Mesothelial cell of epicardium (in vitro differentiated cells): ENCODE measurements at regions not wholly inside any gene's neighbourhood (a gene's known extent, or its start where the extent isn't known, plus 50 kb on each side); places are given as distances from the start of the nearest gene placed in this dataset.

ENCODE experiments used
- DNase-seq, 2 experiments: peaks; one replicate each; pipeline ENCODE4 v3.0.0; 2021; ENCODE audit warnings: low spot score in 2 of 2; ENCODE audit not compliant: unreplicated experiment in 2 of 2
- H3K27ac Mint-ChIP-seq: 2 replicates; pipeline ENCODE4 v1.8.0; 2021; ENCODE audit warnings: mixed read lengths
- H3K27me3 Mint-ChIP-seq: 2 replicates; pipeline ENCODE4 v1.8.0; 2021; ENCODE audit warnings: low read depth, mixed read lengths
- H3K36me3 Mint-ChIP-seq: 2 replicates; pipeline ENCODE4 v1.8.0; 2021; ENCODE audit warnings: mixed read lengths
- H3K4me1 Mint-ChIP-seq: 2 replicates; pipeline ENCODE4 v1.8.0; 2021; ENCODE audit warnings: mixed read lengths
- H3K4me3 Mint-ChIP-seq: 2 replicates; pipeline ENCODE4 v1.8.0; 2021; ENCODE audit warnings: mild to moderate bottlenecking, moderate library complexity, mixed read lengths
- H3K9me3 Mint-ChIP-seq: 2 replicates; pipeline ENCODE4 v1.8.0; 2021; ENCODE audit warnings: mixed read lengths
- TF ChIP-seq, protein P1 (sequence below): fragments of 200-600 bp; sonication (generic); IDR thresholded peaks from one replicate; pipeline ENCODE4 v1.5.0; 2021; ENCODE audit warnings: antibody characterized with exemption; ENCODE audit not compliant: unreplicated experiment

GRCh38 chr12:3348055-3348454, 142.9 kb upstream of the PRMT8 start:
- Mint-ChIP-seq H3K27ac (no peak overlapping the region), H3K9me3 (no peaks in the 10 kb centered on the region), H3K36me3 (no peaks in the 10 kb centered on the region), H3K4me1 (no peaks in the 10 kb centered on the region), H3K27me3 (peaks cover 48% of the 10 kb centered on the region), H3K4me3 (no peak overlapping the region)
- TF ChIP-seq, protein P1, sequence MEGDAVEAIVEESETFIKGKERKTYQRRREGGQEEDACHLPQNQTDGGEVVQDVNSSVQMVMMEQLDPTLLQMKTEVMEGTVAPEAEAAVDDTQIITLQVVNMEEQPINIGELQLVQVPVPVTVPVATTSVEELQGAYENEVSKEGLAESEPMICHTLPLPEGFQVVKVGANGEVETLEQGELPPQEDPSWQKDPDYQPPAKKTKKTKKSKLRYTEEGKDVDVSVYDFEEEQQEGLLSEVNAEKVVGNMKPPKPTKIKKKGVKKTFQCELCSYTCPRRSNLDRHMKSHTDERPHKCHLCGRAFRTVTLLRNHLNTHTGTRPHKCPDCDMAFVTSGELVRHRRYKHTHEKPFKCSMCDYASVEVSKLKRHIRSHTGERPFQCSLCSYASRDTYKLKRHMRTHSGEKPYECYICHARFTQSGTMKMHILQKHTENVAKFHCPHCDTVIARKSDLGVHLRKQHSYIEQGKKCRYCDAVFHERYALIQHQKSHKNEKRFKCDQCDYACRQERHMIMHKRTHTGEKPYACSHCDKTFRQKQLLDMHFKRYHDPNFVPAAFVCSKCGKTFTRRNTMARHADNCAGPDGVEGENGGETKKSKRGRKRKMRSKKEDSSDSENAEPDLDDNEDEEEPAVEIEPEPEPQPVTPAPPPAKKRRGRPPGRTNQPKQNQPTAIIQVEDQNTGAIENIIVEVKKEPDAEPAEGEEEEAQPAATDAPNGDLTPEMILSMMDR = no peak
- DNase-seq = no peak

DNA sequence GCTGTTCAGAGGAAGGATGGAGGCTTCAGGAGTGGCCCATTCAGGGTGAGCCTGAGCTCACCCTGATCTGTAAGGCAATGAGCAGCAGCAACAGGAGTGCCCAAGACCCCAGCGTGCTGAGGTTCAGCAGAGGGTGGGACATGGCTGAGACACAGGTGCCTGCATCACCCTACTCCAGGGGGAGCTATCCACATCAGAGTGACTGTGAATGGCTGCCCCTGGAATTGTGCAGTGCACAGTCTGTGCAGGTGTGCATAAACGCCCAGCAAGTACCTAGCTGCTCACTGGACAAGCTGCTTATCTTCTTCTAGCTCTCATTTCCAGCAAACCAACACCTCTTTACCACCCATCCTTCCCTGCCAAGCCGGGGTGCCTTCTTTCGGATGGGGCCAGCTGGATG, 140.6 kb upstream of the PRMT8 start:
- Mint-ChIP-seq H3K27me3 (peaks cover 57% of the 10 kb centered on the region), H3K4me1 (no peaks in the 10 kb centered on the region), H3K36me3 (no peaks in the 10 kb centered on the region), H3K9me3 (no peaks in the 10 kb centered on the region), H3K27ac (no peak overlapping the region), H3K4me3 (no peak overlapping the region)
- no peak for DNase-seq
- TF ChIP-seq, protein P1 = no peak

DNA sequence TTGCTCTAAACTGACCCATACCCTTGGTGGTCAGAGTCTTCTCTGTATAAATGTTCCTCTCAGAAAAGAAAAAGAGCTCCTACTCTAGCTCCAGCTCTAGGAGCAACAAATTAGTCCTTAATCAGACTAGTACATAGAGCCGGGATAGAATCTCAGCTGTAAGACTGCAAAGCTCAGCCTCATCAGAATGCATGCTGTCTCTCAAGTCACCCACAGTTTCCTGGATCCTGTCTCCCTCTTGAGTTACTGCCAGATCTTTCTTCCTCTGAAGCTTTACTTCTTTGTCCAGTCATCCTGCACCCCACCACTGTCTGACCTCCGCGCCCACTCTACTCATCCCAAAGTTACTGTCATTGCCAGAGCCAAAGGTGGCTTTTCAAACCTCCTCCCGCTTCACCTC, 139.3 kb upstream of the PRMT8 start:
- no peaks in the 10 kb centered on the region for H3K4me1 Mint-ChIP-seq
- H3K9me3 Mint-ChIP-seq = no peaks in the 10 kb centered on the region
- TF ChIP-seq, protein P1 = no peak
- no peak overlapping the region for H3K27ac Mint-ChIP-seq
- peaks cover 65% of the 10 kb centered on the region for H3K27me3 Mint-ChIP-seq
- H3K4me3 Mint-ChIP-seq = no peak overlapping the region
- H3K36me3 Mint-ChIP-seq = no peaks in the 10 kb centered on the region
- DNase-seq = no peak

GRCh38 chr12:3352230-3352629, 138.8 kb upstream of the PRMT8 start:
- TF ChIP-seq, protein P1 = no peak
- no peaks in the 10 kb centered on the region for H3K4me1 Mint-ChIP-seq
- DNase-seq = no peak
- H3K27ac Mint-ChIP-seq = no peak overlapping the region
- no peak overlapping the region for H3K4me3 Mint-ChIP-seq
- H3K9me3 Mint-ChIP-seq = no peaks in the 10 kb centered on the region
- H3K27me3 Mint-ChIP-seq = peaks cover 64% of the 10 kb centered on the region
- no peaks in the 10 kb centered on the region for H3K36me3 Mint-ChIP-seq

- H3K27ac Mint-ChIP-seq = no peak overlapping the region
- no peak for DNase-seq
- H3K27me3 Mint-ChIP-seq = peaks cover 60% of the 10 kb centered on the region
- TF ChIP-seq, protein P1 = no peak
- no peaks in the 10 kb centered on the region for H3K4me1 Mint-ChIP-seq
- no peaks in the 10 kb centered on the region for H3K9me3 Mint-ChIP-seq
- no peaks in the 10 kb centered on the region for H3K36me3 Mint-ChIP-seq
- no peak overlapping the region for H3K4me3 Mint-ChIP-seq
Observed at GRCh38 chr12:3353621-3354020, 137.4 kb upstream of the PRMT8 start.

- TF ChIP-seq, protein P1 = no peak
- Mint-ChIP-seq H3K36me3 (no peaks in the 10 kb centered on the region), H3K4me1 (no peaks in the 10 kb centered on the region), H3K4me3 (no peak overlapping the region), H3K27me3 (peaks cover 57% of the 10 kb centered on the region), H3K27ac (no peak overlapping the region), H3K9me3 (no peaks in the 10 kb centered on the region)
- DNase-seq = no peak
Observed at GRCh38 chr12:3354586-3354985, 136.4 kb upstream of the PRMT8 start.
